Hematopoietic multipotent progenitor cell treated with erythropoietin and hydrocortisone succinate and interleukin-3 and kit ligand, for 15 days (in vitro differentiated cells): ENCODE measurements at regions not wholly inside any gene's neighbourhood (a gene's known extent, or its start where the extent isn't known, plus 50 kb on each side); places are given as distances from the start of the nearest gene placed in this dataset.
"Not testable (repeated sequence)": the region's sequence is repeated elsewhere in the genome, so short reads cannot be mapped to it uniquely, and the experiment has no call there.

Source experiments
- DNase-seq: peaks from one replicate; pipeline ENCODE4 v3.0.0-alpha.2; 2015; ENCODE audit warnings: low spot score

GRCh38 chr9:1919229-1919628 lies 95.9 kb upstream of the SMARCA2 start:
- no peak for DNase-seq

- no peak for DNase-seq
These were observed 94.8 kb upstream of the SMARCA2 start for GRCh38 chr9:1920386-1920785.

GRCh38 chr9:1922026-1922425 lies 93.1 kb upstream of the SMARCA2 start:
- DNase-seq = no peak

GRCh38 chr9:1927546-1927945 lies 87.6 kb upstream of the SMARCA2 start:
- no peak for DNase-seq

GRCh38 chr9:1929134-1929533 lies 86.0 kb upstream of the SMARCA2 start:
- no peak for DNase-seq

GRCh38 chr9:1929722-1930244 lies 85.4 kb upstream of the SMARCA2 start:
- no peak for DNase-seq

GRCh38 chr9:1930245-1930736 lies 84.9 kb upstream of the SMARCA2 start:
- DNase-seq = not testable (repeated sequence)

- no peak for DNase-seq
These were observed 77.0 kb upstream of the SMARCA2 start for GRCh38 chr9:1938135-1938534.

- DNase-seq = no peak
These were observed 76.4 kb upstream of the SMARCA2 start for GRCh38 chr9:1938675-1939170.

GRCh38 chr9:1939466-1939865 lies 75.7 kb upstream of the SMARCA2 start:
- DNase-seq = no peak

- peak; percentile 5 for DNase-seq
These were observed 75.2 kb upstream of the SMARCA2 start for GRCh38 chr9:1939926-1940368.

- DNase-seq = no peak
These were observed 73.2 kb upstream of the SMARCA2 start for GRCh38 chr9:1941989-1942388.

GRCh38 chr9:1946526-1947283 lies 68.4 kb upstream of the SMARCA2 start:
- DNase-seq = no peak

GRCh38 chr9:1947438-1947837 lies 67.7 kb upstream of the SMARCA2 start:
- no peak for DNase-seq

GRCh38 chr9:1948541-1948940 lies 66.6 kb upstream of the SMARCA2 start:
- DNase-seq = no peak

GRCh38 chr9:1951446-1951845 lies 63.7 kb upstream of the SMARCA2 start:
- DNase-seq = no peak

- no peak for DNase-seq
These were observed 63.1 kb upstream of the SMARCA2 start for GRCh38 chr9:1952001-1952400.

GRCh38 chr9:1954238-1954637 lies 60.9 kb upstream of the SMARCA2 start:
- DNase-seq = no peak

GRCh38 chr9:1956958-1957357 lies 58.2 kb upstream of the SMARCA2 start:
- DNase-seq = no peak

- no peak for DNase-seq
These were observed 57.3 kb upstream of the SMARCA2 start for GRCh38 chr9:1957856-1958255.

GRCh38 chr9:1959371-1959770 lies 55.8 kb upstream of the SMARCA2 start:
- no peak for DNase-seq

GRCh38 chr9:1960342-1961042 lies 54.7 kb upstream of the SMARCA2 start:
- no peak for DNase-seq

GRCh38 chr9:1962122-1962521 lies 53.0 kb upstream of the SMARCA2 start:
- no peak for DNase-seq
